ENCODE measurements at regions not wholly inside any gene's neighbourhood (a gene's known extent, or its start where the extent isn't known, plus 50 kb on each side); places are given as distances from the start of the nearest gene placed in this dataset.

DNA sequence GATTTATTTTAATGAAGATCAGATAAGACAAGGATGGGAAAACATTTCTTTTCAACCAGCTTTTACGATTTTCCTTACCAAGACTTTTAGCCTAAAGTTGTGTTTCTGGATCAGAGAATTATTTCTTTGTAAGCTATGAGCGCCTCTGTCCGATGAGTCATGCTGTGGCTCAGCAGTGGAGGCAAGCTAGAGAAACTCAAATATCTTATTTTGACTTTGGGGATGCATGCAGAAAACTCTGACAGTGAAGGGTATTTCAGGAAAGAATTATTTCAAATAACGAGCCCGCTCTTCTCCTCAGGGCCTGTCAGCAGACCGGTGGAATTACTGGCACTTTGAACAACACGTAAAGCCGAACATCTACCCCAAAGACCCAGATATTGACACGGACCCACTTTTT, 77.9 kb upstream of the OR5AK2 start:
- no peak overlapping the region for H3K27ac ChIP-seq
- TF ChIP-seq, protein P1, sequence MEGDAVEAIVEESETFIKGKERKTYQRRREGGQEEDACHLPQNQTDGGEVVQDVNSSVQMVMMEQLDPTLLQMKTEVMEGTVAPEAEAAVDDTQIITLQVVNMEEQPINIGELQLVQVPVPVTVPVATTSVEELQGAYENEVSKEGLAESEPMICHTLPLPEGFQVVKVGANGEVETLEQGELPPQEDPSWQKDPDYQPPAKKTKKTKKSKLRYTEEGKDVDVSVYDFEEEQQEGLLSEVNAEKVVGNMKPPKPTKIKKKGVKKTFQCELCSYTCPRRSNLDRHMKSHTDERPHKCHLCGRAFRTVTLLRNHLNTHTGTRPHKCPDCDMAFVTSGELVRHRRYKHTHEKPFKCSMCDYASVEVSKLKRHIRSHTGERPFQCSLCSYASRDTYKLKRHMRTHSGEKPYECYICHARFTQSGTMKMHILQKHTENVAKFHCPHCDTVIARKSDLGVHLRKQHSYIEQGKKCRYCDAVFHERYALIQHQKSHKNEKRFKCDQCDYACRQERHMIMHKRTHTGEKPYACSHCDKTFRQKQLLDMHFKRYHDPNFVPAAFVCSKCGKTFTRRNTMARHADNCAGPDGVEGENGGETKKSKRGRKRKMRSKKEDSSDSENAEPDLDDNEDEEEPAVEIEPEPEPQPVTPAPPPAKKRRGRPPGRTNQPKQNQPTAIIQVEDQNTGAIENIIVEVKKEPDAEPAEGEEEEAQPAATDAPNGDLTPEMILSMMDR (conservative IDR thresholded peaks at IDR 0.05): no peak

DNA sequence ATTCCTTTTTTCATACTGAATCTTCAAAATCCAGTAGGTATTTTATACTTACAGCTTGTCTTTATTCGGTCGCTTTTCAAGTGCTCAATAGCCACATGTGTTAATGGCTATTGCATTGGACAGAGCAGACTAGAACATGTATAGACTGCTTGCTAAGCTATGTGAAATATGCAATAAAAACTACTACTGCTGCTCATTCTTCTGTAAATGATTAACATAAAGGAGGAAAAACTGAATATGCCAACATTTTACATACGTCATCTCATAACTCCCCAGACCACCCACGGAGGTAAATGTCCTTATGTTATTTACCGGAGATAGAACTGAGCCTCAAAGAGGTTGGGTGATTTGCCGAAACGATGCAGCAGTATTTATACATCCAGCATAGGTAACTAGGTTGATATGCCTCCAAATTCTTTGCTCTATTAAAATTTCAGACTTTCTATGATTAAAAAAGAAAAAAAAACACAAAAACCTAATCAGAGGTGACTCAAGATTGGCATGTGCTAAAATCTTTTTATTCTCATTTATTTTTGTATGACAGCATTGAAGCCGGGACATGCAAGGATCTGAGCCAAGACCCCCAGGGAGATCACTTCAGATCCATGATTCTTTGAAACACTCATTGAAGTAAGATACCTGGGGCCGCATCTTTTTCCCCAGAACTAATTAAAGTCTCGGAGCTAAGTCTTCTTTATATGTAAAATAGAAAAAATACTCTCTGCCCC, 78.5 kb upstream of the OR5AK2 start:
- no peak overlapping the region for H3K27ac ChIP-seq
- TF ChIP-seq, protein P1 (conservative IDR thresholded peaks at IDR 0.05): no peak

DNA sequence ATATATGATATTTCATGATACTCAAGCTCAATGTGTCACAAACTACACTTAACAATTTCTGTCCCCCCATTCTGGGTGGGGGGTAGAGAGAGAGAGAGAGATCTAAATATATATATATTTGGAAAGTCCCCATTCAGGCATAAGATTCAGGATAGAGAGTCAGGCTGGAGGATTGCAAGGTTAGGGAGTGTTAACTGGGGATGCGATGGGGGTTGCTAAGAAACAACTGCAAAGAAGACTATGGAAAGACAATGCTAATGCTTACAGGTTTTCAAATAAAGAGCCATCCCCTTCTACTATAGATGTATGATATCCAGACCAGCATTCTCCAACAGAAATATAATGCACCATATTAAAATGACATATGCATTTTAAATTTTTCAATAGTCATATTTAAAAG, 79.2 kb upstream of the OR5AK2 start:
- H3K27ac ChIP-seq: no peak overlapping the region

DNA sequence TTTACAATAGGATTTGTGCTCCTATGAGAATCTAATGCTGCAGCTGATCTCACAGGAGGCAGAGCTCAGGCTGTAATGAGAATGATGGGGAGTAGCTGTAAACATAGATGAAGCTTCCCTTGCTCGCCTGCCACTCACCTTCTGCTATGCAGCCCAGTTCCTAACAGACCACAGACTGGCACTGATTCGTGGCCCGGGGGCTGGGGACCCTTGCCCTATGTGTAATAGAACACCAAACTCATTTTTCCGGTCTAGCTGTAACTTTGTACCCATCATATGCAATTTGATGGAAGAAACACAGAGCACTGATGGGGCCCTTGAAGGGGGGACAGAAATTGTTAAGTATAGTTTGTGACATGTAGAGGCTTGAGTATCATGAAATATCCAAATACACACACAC, 79.6 kb upstream of the OR5AK2 start:
- TF ChIP-seq, protein P1 (conservative IDR thresholded peaks at IDR 0.05): no peak
- no peak overlapping the region for H3K27ac ChIP-seq

More for the DNA sequence above, 79.2 kb upstream of the OR5AK2 start:
- TF ChIP-seq, protein P1 (conservative IDR thresholded peaks at IDR 0.05): no peak

DNA sequence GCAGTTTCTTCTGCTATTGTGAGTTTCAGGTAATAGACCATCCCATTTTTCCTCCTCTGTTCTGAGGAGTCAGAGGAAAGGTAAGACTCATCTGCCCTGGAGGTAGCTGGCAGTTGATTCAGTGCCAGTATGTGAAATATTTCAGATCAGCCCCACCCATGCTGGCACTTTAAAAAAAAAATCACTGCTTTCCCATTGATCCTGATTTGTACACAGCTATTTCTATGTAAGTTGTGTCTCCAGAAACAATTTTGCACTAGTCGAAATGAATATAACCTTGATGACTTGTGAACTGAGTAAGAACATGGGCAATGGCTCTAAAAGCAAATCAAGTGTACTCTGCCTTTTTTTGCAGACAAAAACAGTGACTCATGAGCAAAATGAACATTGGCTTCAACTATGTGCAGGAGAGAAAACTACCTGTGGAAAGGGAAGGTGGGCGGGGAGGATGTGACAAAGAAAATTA, 82.0 kb upstream of the OR5AK2 start:
- H3K27ac ChIP-seq: no peak overlapping the region
- TF ChIP-seq, protein P1 (conservative IDR thresholded peaks at IDR 0.05): no peak

DNA sequence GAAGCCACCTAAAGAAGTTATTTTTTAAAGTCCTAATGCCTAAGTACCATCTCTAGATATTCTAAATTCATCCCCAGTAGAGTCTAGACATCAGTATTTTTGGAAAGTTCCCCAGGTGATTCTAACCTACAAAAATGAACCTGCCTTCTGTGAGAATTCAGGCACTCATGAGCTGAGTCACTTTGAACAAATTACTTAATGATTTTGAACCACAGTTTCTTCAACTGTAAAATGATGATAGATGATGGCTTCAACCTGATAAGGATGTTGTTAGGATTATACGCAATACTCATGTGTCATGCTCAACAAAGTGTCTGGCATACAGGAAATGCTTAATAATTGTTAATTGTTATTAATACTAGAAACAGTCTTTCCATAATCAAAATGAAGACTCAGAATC, 82.8 kb upstream of the OR5AK2 start:
- TF ChIP-seq, protein P1 (conservative IDR thresholded peaks at IDR 0.05): no peak
- H3K27ac ChIP-seq: no peak overlapping the region

DNA sequence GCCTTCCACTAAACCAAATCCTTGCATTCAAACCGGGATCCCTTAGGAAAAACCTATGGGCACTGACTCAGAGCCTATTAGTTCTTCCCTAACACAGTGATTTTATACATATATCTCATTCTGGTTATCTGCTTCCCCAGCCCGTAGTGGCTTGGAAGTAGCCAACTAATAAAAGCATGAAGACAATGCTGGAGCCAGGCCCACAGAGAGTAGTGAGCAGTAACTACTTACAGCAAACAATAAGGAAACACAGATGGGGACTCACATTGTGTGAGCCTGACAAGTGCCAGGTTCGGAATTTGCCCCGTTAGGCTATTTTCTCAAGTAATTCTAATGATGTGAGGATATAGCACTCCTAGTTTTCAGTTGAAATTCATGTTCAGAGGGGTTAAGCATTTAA, 83.3 kb upstream of the OR5AK2 start:
- H3K27ac ChIP-seq: no peak overlapping the region
- TF ChIP-seq, protein P1 (conservative IDR thresholded peaks at IDR 0.05): no peak
